Activated CD4-positive, alpha-beta memory T cell treated with anti-CD3 and anti-CD28 coated beads for 36 hours (primary cell): ENCODE measurements at regions not wholly inside any gene's neighbourhood (a gene's known extent, or its start where the extent isn't known, plus 50 kb on each side); places are given as distances from the start of the nearest gene placed in this dataset.

Experiments used
- CTCF ChIA-PET: fragments of 350-600 bp; sonication (Branson Sonifier 250); formaldehyde crosslinking; loops from one replicate; lab custom pipeline; 2021; ENCODE audit warnings: antibody characterized with exemption, inconsistent platforms; lab: Charles Lee
- POLR2A ChIA-PET: fragments of 350-600 bp; sonication (Branson Sonifier 250); formaldehyde crosslinking; loops from one replicate; lab custom pipeline; 2021; ENCODE audit warnings: antibody characterized with exemption; lab: Charles Lee
- DNase-seq: peaks from one replicate; pipeline ENCODE4 v3.0.0-alpha.2; 2020
- H3K27ac Mint-ChIP-seq: one replicate; pipeline ENCODE4 v1.8.0; 2021; ENCODE audit warnings: mixed read lengths
- H3K27me3 Mint-ChIP-seq: one replicate; pipeline ENCODE4 v1.8.0; 2021; ENCODE audit warnings: mixed read lengths
- H3K36me3 Mint-ChIP-seq: one replicate; pipeline ENCODE4 v1.8.0; 2021; ENCODE audit warnings: mixed read lengths
- H3K4me1 Mint-ChIP-seq: one replicate; pipeline ENCODE4 v1.8.0; 2021; ENCODE audit warnings: low read depth, mixed read lengths
- H3K4me3 Mint-ChIP-seq: one replicate; pipeline ENCODE4 v1.8.0; 2021; ENCODE audit warnings: mild to moderate bottlenecking, mixed read lengths
- H3K9me3 Mint-ChIP-seq: one replicate; pipeline ENCODE4 v1.8.0; 2021; ENCODE audit warnings: mixed read lengths
- intact Hi-C: fragments of 100-400 bp; cut with micrococcal nuclease; formaldehyde crosslinking; loops from one replicate; pipeline ENCODE4 v1.15.1; 2023

GRCh38 chr15:39088156-39088555 lies 492.7 kb upstream of the THBS1 start:
- peaks cover 4% of the 10 kb centered on the region for H3K27me3 Mint-ChIP-seq
- ChIA-PET CTCF (interaction anchor here (1.1 kb wide), 1 partner anchor 648 kb away, joined by 3 read pairs; no protein-coding TSS in a partner anchor), POLR2A (no interaction called here)
- H3K4me1 Mint-ChIP-seq = no peaks in the 10 kb centered on the region
- H3K4me3 Mint-ChIP-seq = no peak overlapping the region
- intact Hi-C loops = no loop called here
- H3K36me3 Mint-ChIP-seq = no peaks in the 10 kb centered on the region
- DNase-seq = no peak
- no peak overlapping the region for H3K27ac Mint-ChIP-seq
- no peaks in the 10 kb centered on the region for H3K9me3 Mint-ChIP-seq

GRCh38 chr15:39092354-39092753 lies 488.5 kb upstream of the THBS1 start:
- ChIA-PET POLR2A (no interaction called here), CTCF (no interaction called here)
- Mint-ChIP-seq H3K36me3 (no peaks in the 10 kb centered on the region), H3K9me3 (no peaks in the 10 kb centered on the region), H3K27me3 (peaks cover 1% of the 10 kb centered on the region), H3K4me1 (no peaks in the 10 kb centered on the region), H3K4me3 (no peak overlapping the region), H3K27ac (no peak overlapping the region)
- no peak for DNase-seq
- intact Hi-C loops = no loop called here

GRCh38 chr15:39092761-39093160 lies 488.1 kb upstream of the THBS1 start:
- ChIA-PET CTCF (no interaction called here), POLR2A (no interaction called here)
- Mint-ChIP-seq H3K4me3 (no peak overlapping the region), H3K27me3 (peaks cover 1% of the 10 kb centered on the region), H3K36me3 (no peaks in the 10 kb centered on the region), H3K4me1 (no peaks in the 10 kb centered on the region), H3K9me3 (no peaks in the 10 kb centered on the region), H3K27ac (no peak overlapping the region)
- intact Hi-C loops = no loop called here
- no peak for DNase-seq

- H3K9me3 Mint-ChIP-seq = no peaks in the 10 kb centered on the region
- H3K27me3 Mint-ChIP-seq = peaks cover 5% of the 10 kb centered on the region
- H3K4me3 Mint-ChIP-seq = no peak overlapping the region
- no peaks in the 10 kb centered on the region for H3K4me1 Mint-ChIP-seq
- no peak overlapping the region for H3K27ac Mint-ChIP-seq
- no peak for DNase-seq
- ChIA-PET POLR2A (interaction anchor here (0.6 kb wide), 1 partner anchor 52 kb away, joined by 3 read pairs; no protein-coding TSS in a partner anchor), CTCF (interaction anchor here (1.3 kb wide), 1 partner anchor 486 kb away, joined by 4 read pairs; no protein-coding TSS in a partner anchor)
- H3K36me3 Mint-ChIP-seq = no peaks in the 10 kb centered on the region
- intact Hi-C loops = no loop called here
These were observed 486.8 kb upstream of the THBS1 start for GRCh38 chr15:39094116-39094515.

GRCh38 chr15:39095218-39095879 lies 485.5 kb upstream of the THBS1 start:
- no peak overlapping the region for H3K4me3 Mint-ChIP-seq
- H3K27ac Mint-ChIP-seq = no peak overlapping the region
- no peaks in the 10 kb centered on the region for H3K4me1 Mint-ChIP-seq
- DNase-seq = no peak
- no peaks in the 10 kb centered on the region for H3K36me3 Mint-ChIP-seq
- CTCF ChIA-PET = interaction anchor here (1.3 kb wide), 1 partner anchor 485 kb away, joined by 4 read pairs; no protein-coding TSS in a partner anchor
- H3K27me3 Mint-ChIP-seq = peaks cover 6% of the 10 kb centered on the region
- intact Hi-C loops = no loop called here
- POLR2A ChIA-PET = no interaction called here
- no peaks in the 10 kb centered on the region for H3K9me3 Mint-ChIP-seq

- CTCF ChIA-PET = interaction anchor here (1.0 kb wide), 1 partner anchor 29 kb away, joined by 3 read pairs; no protein-coding TSS in a partner anchor
- no peak for DNase-seq
- H3K27me3 Mint-ChIP-seq = peaks cover 5% of the 10 kb centered on the region
- no peak overlapping the region for H3K4me3 Mint-ChIP-seq
- H3K9me3 Mint-ChIP-seq = no peaks in the 10 kb centered on the region
- no peak overlapping the region for H3K27ac Mint-ChIP-seq
- no peaks in the 10 kb centered on the region for H3K36me3 Mint-ChIP-seq
- intact Hi-C loops = no loop called here
- H3K4me1 Mint-ChIP-seq = no peaks in the 10 kb centered on the region
- POLR2A ChIA-PET = no interaction called here
These were observed 484.2 kb upstream of the THBS1 start for GRCh38 chr15:39096608-39097205.

GRCh38 chr15:39099524-39099923 lies 481.4 kb upstream of the THBS1 start:
- POLR2A ChIA-PET = no interaction called here
- peaks cover 5% of the 10 kb centered on the region for H3K27me3 Mint-ChIP-seq
- no peaks in the 10 kb centered on the region for H3K9me3 Mint-ChIP-seq
- no peak overlapping the region for H3K4me3 Mint-ChIP-seq
- DNase-seq = no peak
- intact Hi-C loops = no loop called here
- no peaks in the 10 kb centered on the region for H3K36me3 Mint-ChIP-seq
- H3K27ac Mint-ChIP-seq = no peak overlapping the region
- no peaks in the 10 kb centered on the region for H3K4me1 Mint-ChIP-seq
- CTCF ChIA-PET = no interaction called here

- Mint-ChIP-seq H3K9me3 (no peaks in the 10 kb centered on the region), H3K36me3 (no peaks in the 10 kb centered on the region), H3K4me1 (no peaks in the 10 kb centered on the region), H3K27me3 (peaks cover 5% of the 10 kb centered on the region), H3K27ac (no peak overlapping the region), H3K4me3 (no peak overlapping the region)
- no peak for DNase-seq
- intact Hi-C loops = no loop called here
- CTCF ChIA-PET = no interaction called here
- POLR2A ChIA-PET = no interaction called here
These were observed 480.7 kb upstream of the THBS1 start for GRCh38 chr15:39100106-39100660.

- no peak for DNase-seq
- H3K4me3 Mint-ChIP-seq = no peak overlapping the region
These were observed 478.4 kb upstream of the THBS1 start for GRCh38 chr15:39102431-39102830.

GRCh38 chr15:39106950-39107349 lies 473.9 kb upstream of the THBS1 start:
- no peak overlapping the region for H3K27ac Mint-ChIP-seq
- H3K9me3 Mint-ChIP-seq = no peaks in the 10 kb centered on the region
- ChIA-PET CTCF (no interaction called here), POLR2A (no interaction called here)
- no peak overlapping the region for H3K4me3 Mint-ChIP-seq
- no peak for DNase-seq
- no peaks in the 10 kb centered on the region for H3K36me3 Mint-ChIP-seq
- intact Hi-C loops = no loop called here
- H3K27me3 Mint-ChIP-seq = peaks cover 5% of the 10 kb centered on the region
- no peaks in the 10 kb centered on the region for H3K4me1 Mint-ChIP-seq

More at GRCh38 chr15:39102431-39102830, 478.4 kb upstream of the THBS1 start:
- ChIA-PET CTCF (no interaction called here), POLR2A (no interaction called here)
- Mint-ChIP-seq H3K36me3 (no peaks in the 10 kb centered on the region), H3K27me3 (peaks cover 6% of the 10 kb centered on the region), H3K9me3 (no peaks in the 10 kb centered on the region), H3K27ac (no peak overlapping the region), H3K4me1 (no peaks in the 10 kb centered on the region)
- intact Hi-C loops = no loop called here

- intact Hi-C loops = no loop called here
- H3K4me3 Mint-ChIP-seq = no peak overlapping the region
- H3K27me3 Mint-ChIP-seq = peaks cover 12% of the 10 kb centered on the region
- no peak for DNase-seq
- no peaks in the 10 kb centered on the region for H3K36me3 Mint-ChIP-seq
- H3K4me1 Mint-ChIP-seq = no peaks in the 10 kb centered on the region
- H3K9me3 Mint-ChIP-seq = no peaks in the 10 kb centered on the region
- ChIA-PET CTCF (no interaction called here), POLR2A (no interaction called here)
- no peak overlapping the region for H3K27ac Mint-ChIP-seq
These were observed 472.9 kb upstream of the THBS1 start for GRCh38 chr15:39108021-39108420.

- Mint-ChIP-seq H3K4me1 (no peaks in the 10 kb centered on the region), H3K9me3 (no peaks in the 10 kb centered on the region), H3K27me3 (peaks cover 24% of the 10 kb centered on the region), H3K27ac (no peak overlapping the region), H3K36me3 (no peaks in the 10 kb centered on the region), H3K4me3 (no peak overlapping the region)
- POLR2A ChIA-PET = no interaction called here
- no peak for DNase-seq
- intact Hi-C loops = no loop called here
- CTCF ChIA-PET = no interaction called here
These were observed 470.5 kb upstream of the THBS1 start for GRCh38 chr15:39110336-39110735.
